ENCODE measurements at regions not wholly inside any gene's neighbourhood (a gene's known extent, or its start where the extent isn't known, plus 50 kb on each side); places are given as distances from the start of the nearest gene placed in this dataset.

- TF ChIP-seq, protein P1, sequence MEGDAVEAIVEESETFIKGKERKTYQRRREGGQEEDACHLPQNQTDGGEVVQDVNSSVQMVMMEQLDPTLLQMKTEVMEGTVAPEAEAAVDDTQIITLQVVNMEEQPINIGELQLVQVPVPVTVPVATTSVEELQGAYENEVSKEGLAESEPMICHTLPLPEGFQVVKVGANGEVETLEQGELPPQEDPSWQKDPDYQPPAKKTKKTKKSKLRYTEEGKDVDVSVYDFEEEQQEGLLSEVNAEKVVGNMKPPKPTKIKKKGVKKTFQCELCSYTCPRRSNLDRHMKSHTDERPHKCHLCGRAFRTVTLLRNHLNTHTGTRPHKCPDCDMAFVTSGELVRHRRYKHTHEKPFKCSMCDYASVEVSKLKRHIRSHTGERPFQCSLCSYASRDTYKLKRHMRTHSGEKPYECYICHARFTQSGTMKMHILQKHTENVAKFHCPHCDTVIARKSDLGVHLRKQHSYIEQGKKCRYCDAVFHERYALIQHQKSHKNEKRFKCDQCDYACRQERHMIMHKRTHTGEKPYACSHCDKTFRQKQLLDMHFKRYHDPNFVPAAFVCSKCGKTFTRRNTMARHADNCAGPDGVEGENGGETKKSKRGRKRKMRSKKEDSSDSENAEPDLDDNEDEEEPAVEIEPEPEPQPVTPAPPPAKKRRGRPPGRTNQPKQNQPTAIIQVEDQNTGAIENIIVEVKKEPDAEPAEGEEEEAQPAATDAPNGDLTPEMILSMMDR (IDR thresholded peaks at IDR 0.05): no peak
- TF ChIP-seq TCF7L2 (IDR thresholded peaks at IDR 0.05; ENCODE audit: low read depth, low read length) (no peak), POLR2AphosphoS5 (IDR thresholded peaks at IDR 0.05; ENCODE audit: low read depth, low read length) (no peak), REST (IDR thresholded peaks at IDR 0.05; ENCODE audit: insufficient read depth in 1 of 2, low read depth in 2 of 2, low read length in 1 of 2) (no peak), SIN3A (IDR thresholded peaks at IDR 0.05; ENCODE audit: borderline replicate concordance, insufficient read depth, low read depth, low read length) (no peak)
These were observed 59.2 kb downstream of the LRRC30 start for GRCh38 chr18:7290077-7290476.
